Naive thymus-derived CD4-positive, alpha-beta T cell (primary cell): ENCODE measurements at regions not wholly inside any gene's neighbourhood (a gene's known extent, or its start where the extent isn't known, plus 50 kb on each side); places are given as distances from the start of the nearest gene placed in this dataset.

Source experiments
- ATAC-seq: fragments of 150-1000 bp; cut with Tn5 transposase; 2 replicates; pipeline ENCODE4 v1.10.0; 2021; ENCODE audit warnings: mild to moderate bottlenecking, moderate library complexity
- CTCF ChIA-PET: fragments of 350-600 bp; sonication (Branson Sonifier 250); formaldehyde crosslinking; loops from one replicate; lab custom pipeline; 2021; ENCODE audit warnings: antibody characterized with exemption; lab: Charles Lee
- POLR2A ChIA-PET: fragments of 350-600 bp; sonication (Branson Sonifier 250); formaldehyde crosslinking; loops from one replicate; lab custom pipeline; 2021; ENCODE audit warnings: antibody characterized with exemption, inconsistent platforms; lab: Charles Lee
- DNase-seq, 9 donors: peaks; one replicate each; pipeline versions ENCODE4 v3.0.0 to v3.0.0-alpha.2; 2020 to 2022; ENCODE audit warnings: mixed read lengths in 1 of 9
- H3K27ac ChIP-seq: one replicate; pipeline ENCODE4 v1.7.0; 2013; ENCODE audit warnings: mild to moderate bottlenecking, low read depth, low read length, moderate library complexity
- H3K27me3 ChIP-seq, 2 donors: one replicate each; pipeline ENCODE4 v1.7.0; 2013; ENCODE audit warnings: low read length in 2 of 2, mild to moderate bottlenecking in 2 of 2, moderate library complexity in 2 of 2; ENCODE audit not compliant: control insufficient read depth in 2 of 2, insufficient read depth in 2 of 2
- H3K36me3 ChIP-seq, 3 experiments: 1 replicate in 2 of 3; 2 replicates in 1 of 3; pipeline ENCODE4 v1.7.0; 2013; ENCODE audit warnings: low read length in 3 of 3, mild to moderate bottlenecking in 3 of 3, moderate library complexity in 1 of 3; ENCODE audit not compliant: insufficient read depth in 3 of 3, control insufficient read depth in 2 of 3
- H3K4me1 ChIP-seq, 2 donors: one replicate each; pipeline ENCODE4 v1.7.0; 2013; ENCODE audit warnings: low read length in 2 of 2, mild to moderate bottlenecking in 2 of 2, moderate library complexity in 1 of 2; ENCODE audit not compliant: control insufficient read depth in 2 of 2, insufficient read depth in 2 of 2
- H3K4me3 ChIP-seq: 2 replicates; pipeline ENCODE4 v1.7.0; 2013; ENCODE audit warnings: mild to moderate bottlenecking, low read length
- H3K9me3 ChIP-seq, 3 experiments: 1 replicate in 2 of 3; 2 replicates in 1 of 3; pipeline ENCODE4 v1.7.0; 2013; ENCODE audit warnings: low read length in 3 of 3; ENCODE audit not compliant: control insufficient read depth in 2 of 3
- H3K27ac Mint-ChIP-seq, 9 donors: one replicate each; pipeline ENCODE4 v1.8.0; 2020 to 2022; ENCODE audit warnings: mixed read lengths in 9 of 9, mild to moderate bottlenecking in 8 of 9, moderate library complexity in 5 of 9, inconsistent platforms in 2 of 9
- H3K27me3 Mint-ChIP-seq, 5 donors: one replicate each; pipeline ENCODE4 v1.8.0; 2021 to 2022; ENCODE audit warnings: mixed read lengths in 5 of 5, mild to moderate bottlenecking in 1 of 5
- H3K36me3 Mint-ChIP-seq, 5 donors: one replicate each; pipeline ENCODE4 v1.8.0; 2020 to 2022; ENCODE audit warnings: mixed read lengths in 5 of 5, mild to moderate bottlenecking in 3 of 5, inconsistent platforms in 1 of 5
- H3K4me1 Mint-ChIP-seq, 7 donors: one replicate each; pipeline ENCODE4 v1.8.0; 2020 to 2022; ENCODE audit warnings: mixed read lengths in 7 of 7, mild to moderate bottlenecking in 3 of 7, inconsistent platforms in 1 of 7
- H3K4me3 Mint-ChIP-seq, 10 donors: one replicate each; pipeline ENCODE4 v1.8.0; 2020 to 2022; ENCODE audit warnings: mild to moderate bottlenecking in 10 of 10, mixed read lengths in 10 of 10, moderate library complexity in 6 of 10, inconsistent platforms in 2 of 10
- H3K9me3 Mint-ChIP-seq, 11 donors: one replicate each; pipeline ENCODE4 v1.8.0; 2020 to 2022; ENCODE audit warnings: mixed read lengths in 11 of 11, mild to moderate bottlenecking in 4 of 11, inconsistent platforms in 1 of 11, moderate library complexity in 1 of 11
- intact Hi-C, 2 donors: fragments of 100-400 bp; cut with micrococcal nuclease; formaldehyde crosslinking; loops; one replicate each; pipeline ENCODE4 v1.15.1; 2023

GRCh38 chr1:30807318-30808066 is 49.9 kb upstream of the LAPTM5 start:
- Mint-ChIP-seq H3K27ac (no peak overlapping the region), H3K4me1 (peaks cover 0 to 3% (median 0%) of the 10 kb centered on the region in 7 donors), H3K27me3 (peaks cover 28 to 80% (median 52%) of the 10 kb centered on the region in 5 donors), H3K9me3 (no peaks in the 10 kb centered on the region), H3K4me3 (no peak overlapping the region), H3K36me3 (no peaks in the 10 kb centered on the region)
- no peak overlapping the region for H3K4me3 ChIP-seq
- ChIA-PET CTCF (no interaction called here), POLR2A (no interaction called here)
- H3K27ac ChIP-seq = no peak overlapping the region
- no peaks in the 10 kb centered on the region for H3K4me1 ChIP-seq
- intact Hi-C loops = no loop called here
- peaks cover 0 to 5% of the 10 kb centered on the region in 2 donors for H3K27me3 ChIP-seq
- DNase-seq (no peak), ATAC-seq (no peak)
- H3K36me3 ChIP-seq = no peaks in the 10 kb centered on the region
- no peaks in the 10 kb centered on the region for H3K9me3 ChIP-seq
